Gastroesophageal sphincter (tissue), 4 donors: ENCODE measurements at regions not wholly inside any gene's neighbourhood (a gene's known extent, or its start where the extent isn't known, plus 50 kb on each side); places are given as distances from the start of the nearest gene placed in this dataset.
A peak's percentile ranks its signal among the peaks of the same experiment; 100 is the strongest.

Experiments used
- ATAC-seq: fragments of 150-250 bp; one replicate; pipeline ENCODE4 v1.9.1; 2016; ENCODE audit warnings: mild to moderate bottlenecking, moderate library complexity
- H3K27ac ChIP-seq, 4 donors: fragments of 200-600 bp; sonication (generic) in 3 of 4; 1 replicate in 3 of 4; 2 replicates in 1 of 4; pipeline ENCODE4 v1.5.1; 2016 to 2019
- H3K27me3 ChIP-seq: fragments of 200-600 bp; sonication (generic); one replicate; pipeline ENCODE4 v1.5.1; 2019
- H3K36me3 ChIP-seq, 2 donors: fragments of 200-600 bp; sonication (generic); one replicate each; pipeline ENCODE4 v1.5.1; 2019; ENCODE audit warnings: control low read depth in 1 of 2
- H3K4me1 ChIP-seq, 3 donors: fragments of 200-600 bp; sonication (generic); 1 replicate in 2 of 3; 2 replicates in 1 of 3; pipeline ENCODE4 v1.5.1; 2016 to 2019; ENCODE audit warnings: control low read depth in 2 of 3
- H3K4me3 ChIP-seq, 2 donors: fragments of 200-600 bp; sonication (generic); one replicate each; pipeline ENCODE4 v1.5.1; 2019; ENCODE audit warnings: mild to moderate bottlenecking in 1 of 2, moderate library complexity in 1 of 2
- H3K9me3 ChIP-seq, 3 donors: fragments of 200-600 bp; sonication (generic); one replicate each; pipeline ENCODE4 v1.5.1; 2017 to 2019; ENCODE audit warnings: control low read depth in 2 of 3
- CTCF ChIP-seq, 4 experiments: fragments of 200-600 bp in 2 of 4; fragments of 450-650 bp in 2 of 4; sonication (generic) in 1 of 4; IDR thresholded peaks; one replicate each; pipeline ENCODE4 v1.5.1; 2017 to 2019; ENCODE audit warnings: antibody characterized with exemption in 4 of 4, mild to moderate bottlenecking in 2 of 4, moderate library complexity in 2 of 4
- EP300 ChIP-seq: sonication (generic); formaldehyde crosslinking; IDR thresholded peaks from one replicate; pipeline ENCODE4 v1.6.1; 2017; ENCODE audit warnings: antibody characterized with exemption, mild to moderate bottlenecking
- POLR2A ChIP-seq, 2 donors: fragments of 450-650 bp; IDR thresholded peaks; one replicate each; pipeline ENCODE4 v1.6.1; 2017; ENCODE audit warnings: antibody characterized with exemption in 2 of 2, mild to moderate bottlenecking in 2 of 2, moderate library complexity in 1 of 2
- POLR2AphosphoS5 ChIP-seq: sonication (generic); formaldehyde crosslinking; IDR thresholded peaks from one replicate; pipeline ENCODE4 v1.6.1; 2017; ENCODE audit warnings: antibody characterized with exemption
- WGBS, 2 donors: methylation state at CpG; one replicate each; pipeline ENCODE4 v1.1.5; 2018; ENCODE audit warnings: low coverage in 1 of 2; 5-methylcytosine and 5-hydroxymethylcytosine counted together

GRCh38 chr10:129079705-129080104, 387.3 kb upstream of the MGMT start:
- no peak for ATAC-seq
- Histone ChIP-seq H3K4me3 (no peak overlapping the region), H3K9me3 (peaks cover 0 to 22% (median 0%) of the 10 kb centered on the region in 3 donors), H3K27me3 (no peaks in the 10 kb centered on the region), H3K36me3 (no peaks in the 10 kb centered on the region), H3K27ac (no peak overlapping the region), H3K4me1 (peaks cover 0 to 8% (median 4%) of the 10 kb centered on the region in 3 donors)
- 47 to 90% methylated on average over 2 to 3 of the region's 3 CpGs for WGBS, 2 donors
- TF ChIP-seq POLR2A (IDR thresholded peaks at IDR 0.05): no peak

DNA sequence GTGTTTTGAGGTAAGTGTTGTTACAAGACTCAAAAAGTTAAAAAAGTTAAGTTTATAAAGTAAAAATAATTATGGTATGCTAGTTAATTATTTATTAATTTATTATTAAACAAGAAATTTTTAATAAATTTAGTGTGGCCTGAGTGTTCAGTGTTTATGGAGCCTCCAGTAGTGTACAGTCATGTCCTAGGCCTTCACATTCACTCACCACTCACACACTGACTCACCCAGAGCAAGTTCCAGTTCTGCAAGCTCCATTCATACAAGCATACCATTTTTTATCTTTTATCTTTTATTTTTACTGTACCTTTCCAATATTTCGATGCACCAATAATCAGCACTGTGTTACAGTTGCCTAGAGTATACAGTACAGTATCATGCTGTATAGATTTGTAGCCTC, 381.2 kb upstream of the MGMT start:
- 80% methylated on average over 1 of the region's 1 CpG; no CpG with 5 or more reads in 1 of the 2 donors for WGBS, 2 donors
- Histone ChIP-seq H3K27ac (no peak overlapping the region), H3K36me3 (no peaks in the 10 kb centered on the region), H3K9me3 (peaks cover 0 to 15% (median 0%) of the 10 kb centered on the region in 3 donors), H3K27me3 (peaks cover 7% of the 10 kb centered on the region), H3K4me1 (no peaks in the 10 kb centered on the region), H3K4me3 (no peak overlapping the region)
- no peak for TF ChIP-seq POLR2A (IDR thresholded peaks at IDR 0.05)
- TF ChIP-seq CTCF (IDR thresholded peaks at IDR 0.05): no peak
- no peak for TF ChIP-seq POLR2AphosphoS5
- TF ChIP-seq EP300: no peak
- ATAC-seq: no peak

- no peaks in the 10 kb centered on the region for H3K4me1 ChIP-seq
- no peak for TF ChIP-seq POLR2AphosphoS5
- no peak for TF ChIP-seq EP300
- no peak for TF ChIP-seq POLR2A (IDR thresholded peaks at IDR 0.05)
- no peak for TF ChIP-seq CTCF (IDR thresholded peaks at IDR 0.05)
- no peak overlapping the region for H3K4me3 ChIP-seq
- no peak overlapping the region for H3K27ac ChIP-seq
- H3K9me3 ChIP-seq: peaks cover 0 to 9% (median 0%) of the 10 kb centered on the region in 3 donors
- peaks cover 7% of the 10 kb centered on the region for H3K27me3 ChIP-seq
- H3K36me3 ChIP-seq: no peaks in the 10 kb centered on the region
- WGBS, 2 donors: 89 to 95% methylated on average over 3 of the region's 4 CpGs
- no peak for ATAC-seq
Measured at GRCh38 chr10:129089341-129089740, 377.7 kb upstream of the MGMT start.

DNA sequence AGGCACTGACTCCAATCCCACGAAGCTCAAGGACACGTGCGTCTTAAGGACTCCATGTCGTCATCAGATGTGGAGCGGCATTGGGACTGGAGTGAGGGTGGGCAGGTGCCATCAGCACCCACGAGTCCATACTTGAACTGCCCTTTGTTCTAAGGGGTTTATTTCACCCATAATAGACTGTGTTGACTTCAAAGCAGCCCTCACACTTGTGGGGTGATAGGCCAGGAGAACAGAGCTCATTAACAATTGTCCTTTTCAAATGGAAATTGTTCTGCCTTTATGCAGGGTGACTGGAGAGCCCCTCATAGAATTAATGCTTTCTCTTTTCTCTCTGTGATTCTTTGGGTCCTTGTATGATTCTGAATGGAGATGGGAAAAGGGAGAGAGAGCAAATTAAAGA, 376.9 kb upstream of the MGMT start:
- no peak for ATAC-seq
- Histone ChIP-seq H3K27me3 (peaks cover 7% of the 10 kb centered on the region), H3K4me1 (peaks cover 0 to 3% (median 0%) of the 10 kb centered on the region in 3 donors), H3K36me3 (no peaks in the 10 kb centered on the region), H3K4me3 (no peak overlapping the region), H3K27ac (no peak overlapping the region), H3K9me3 (peaks cover 0 to 1% (median 0%) of the 10 kb centered on the region in 3 donors)
- TF ChIP-seq EP300 (no peak), POLR2A (IDR thresholded peaks at IDR 0.05) (no peak), CTCF (IDR thresholded peaks at IDR 0.05) (no peak)
- 67 to 90% methylated on average over 1 to 2 of the region's 6 CpGs for WGBS, 2 donors

DNA sequence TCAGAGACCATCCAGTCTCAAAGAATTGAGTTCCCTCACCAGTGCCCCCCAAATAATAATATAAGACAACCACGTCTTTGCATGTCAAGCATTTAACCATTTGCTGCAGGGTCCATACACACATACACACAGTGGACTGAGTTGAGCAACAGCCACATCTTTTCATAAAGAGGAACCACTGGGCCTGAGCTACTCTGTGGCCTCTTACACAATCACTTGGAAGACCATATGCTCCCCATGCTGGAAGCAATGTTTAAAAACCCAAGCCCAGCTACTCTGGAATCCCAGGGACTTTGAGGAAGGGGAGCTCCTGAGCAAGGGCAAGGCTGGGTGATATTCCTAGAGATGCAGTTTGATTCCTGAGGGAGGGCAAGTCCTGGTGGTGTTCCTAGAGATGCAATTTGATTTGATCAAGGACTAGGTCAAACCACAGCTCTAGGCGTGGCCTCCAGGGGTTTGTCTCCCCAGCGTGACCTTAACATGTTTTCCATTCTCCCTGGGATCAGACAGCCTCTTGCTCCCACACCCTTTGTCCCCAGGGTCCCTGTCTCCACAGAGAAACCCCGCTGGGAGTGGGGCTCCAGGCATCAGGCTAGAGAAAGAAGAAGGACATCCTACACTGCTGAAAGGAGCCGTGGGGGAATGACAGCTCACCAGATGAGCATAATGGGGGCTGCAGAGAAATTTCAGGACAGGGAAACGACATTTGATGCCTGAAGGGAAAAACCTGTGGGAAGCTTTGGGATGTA, 376.2 kb upstream of the MGMT start:
- Histone ChIP-seq H3K4me1 (peaks cover 0 to 9% (median 0%) of the 10 kb centered on the region in 3 donors), H3K36me3 (no peaks in the 10 kb centered on the region), H3K4me3 (no peak overlapping the region), H3K27me3 (peaks cover 7% of the 10 kb centered on the region), H3K9me3 (no peaks in the 10 kb centered on the region), H3K27ac (no peak overlapping the region)
- peak; percentile 66 for ATAC-seq
- TF ChIP-seq POLR2AphosphoS5 (no peak), POLR2A (IDR thresholded peaks at IDR 0.05) (no peak)
- WGBS, 2 donors: 77 to 91% methylated on average over 1 to 2 of the region's 6 CpGs

DNA sequence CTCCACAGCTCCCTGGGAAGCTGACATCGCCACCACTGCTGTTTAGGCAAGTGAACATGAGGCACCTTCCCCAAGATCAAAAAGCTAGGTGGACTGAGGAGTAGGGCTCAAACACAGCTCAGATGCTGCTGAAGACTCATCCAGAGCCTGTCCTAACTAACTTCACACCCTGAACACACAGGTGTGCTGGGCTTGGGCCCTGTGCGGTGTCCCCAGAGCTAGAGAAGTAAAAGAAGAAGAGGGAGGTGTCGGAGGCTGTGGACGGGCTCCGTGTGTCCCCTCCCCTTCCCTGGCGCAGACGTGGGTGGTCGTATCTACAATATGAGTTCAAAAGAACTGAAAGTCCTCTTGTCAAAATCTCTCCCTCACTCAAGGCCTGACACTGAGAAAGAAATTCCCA, 373.4 kb upstream of the MGMT start:
- WGBS, 2 donors: 62 to 94% methylated on average over 7 to 8 of the region's 8 CpGs
- H3K36me3 ChIP-seq: no peaks in the 10 kb centered on the region
- peaks cover 0 to 23% (median 0%) of the 10 kb centered on the region in 3 donors for H3K4me1 ChIP-seq
- H3K27me3 ChIP-seq: peaks cover 7% of the 10 kb centered on the region
- no peak overlapping the region for H3K4me3 ChIP-seq
- no peaks in the 10 kb centered on the region for H3K9me3 ChIP-seq
- H3K27ac ChIP-seq: no peak overlapping the region
- ATAC-seq: no peak
- TF ChIP-seq POLR2A (IDR thresholded peaks at IDR 0.05) (no peak), EP300 (no peak), CTCF (IDR thresholded peaks at IDR 0.05) (no peak), POLR2AphosphoS5 (no peak)
